Activated naive CD8-positive, alpha-beta T cell treated with anti-CD3 and anti-CD28 coated beads, Interleukin-2, amount 10 ng/mL, durations not matched to agents 7 days and 5 days (primary cell): ENCODE measurements at regions not wholly inside any gene's neighbourhood (a gene's known extent, or its start where the extent isn't known, plus 50 kb on each side); places are given as distances from the start of the nearest gene placed in this dataset.
"Not testable (repeated sequence)": the region's sequence is repeated elsewhere in the genome, so short reads cannot be mapped to it uniquely, and the experiment has no call there.

ENCODE experiments used
- ATAC-seq: fragments of 150-1000 bp; cut with Tn5 transposase; one replicate; pipeline ENCODE4 v1.10.0; 2021; ENCODE audit warnings: low read depth, moderate library complexity
- POLR2A ChIA-PET: fragments of 350-600 bp; sonication (Branson Sonifier 250); formaldehyde crosslinking; loops from one replicate; lab custom pipeline; 2021; ENCODE audit warnings: antibody characterized with exemption; lab: Charles Lee
- DNase-seq: peaks from one replicate; pipeline ENCODE4 v3.0.0; 2021
- H3K27ac Mint-ChIP-seq: one replicate; pipeline ENCODE4 v1.8.0; 2022; ENCODE audit warnings: mild to moderate bottlenecking, mixed read lengths
- H3K27me3 Mint-ChIP-seq: one replicate; pipeline ENCODE4 v1.8.0; 2022; ENCODE audit warnings: mild to moderate bottlenecking, moderate library complexity, mixed read lengths
- H3K36me3 Mint-ChIP-seq: one replicate; pipeline ENCODE4 v1.8.0; 2021; ENCODE audit warnings: mild to moderate bottlenecking, mixed read lengths
- H3K4me1 Mint-ChIP-seq: one replicate; pipeline ENCODE4 v1.8.0; 2021; ENCODE audit warnings: mixed read lengths
- H3K4me3 Mint-ChIP-seq: one replicate; pipeline ENCODE4 v1.8.0; 2022; ENCODE audit warnings: mild to moderate bottlenecking, moderate library complexity, mixed read lengths
- H3K9me3 Mint-ChIP-seq: one replicate; pipeline ENCODE4 v1.8.0; 2021; ENCODE audit warnings: mixed read lengths

- H3K27ac Mint-ChIP-seq, result no peak overlapping the region
- no peaks in the 10 kb centered on the region for H3K4me1 Mint-ChIP-seq
- H3K27me3 Mint-ChIP-seq, result peaks cover 5% of the 10 kb centered on the region
- no peak for DNase-seq
- no peaks in the 10 kb centered on the region for H3K36me3 Mint-ChIP-seq
- ATAC-seq, result no peak
- no peak overlapping the region for H3K4me3 Mint-ChIP-seq
- POLR2A ChIA-PET, result no interaction called here
- peaks cover 3% of the 10 kb centered on the region for H3K9me3 Mint-ChIP-seq
Observed at GRCh38 chr16:26688699-26689098, 378.0 kb upstream of the C16orf82 start.

GRCh38 chr16:26692658-26693057 lies 374.1 kb upstream of the C16orf82 start:
- ATAC-seq, result no peak
- Mint-ChIP-seq H3K27me3 (no peaks in the 10 kb centered on the region), H3K4me1 (no peaks in the 10 kb centered on the region), H3K36me3 (no peaks in the 10 kb centered on the region), H3K27ac (no peak overlapping the region), H3K9me3 (peaks cover 5% of the 10 kb centered on the region), H3K4me3 (no peak overlapping the region)
- DNase-seq, result no peak
- POLR2A ChIA-PET, result no interaction called here

- DNase-seq (no peak), ATAC-seq (no peak)
- Mint-ChIP-seq H3K36me3 (no peaks in the 10 kb centered on the region), H3K9me3 (peaks cover 5% of the 10 kb centered on the region), H3K27ac (no peak overlapping the region), H3K4me3 (no peak overlapping the region), H3K27me3 (no peaks in the 10 kb centered on the region), H3K4me1 (no peaks in the 10 kb centered on the region)
- POLR2A ChIA-PET, result no interaction called here
Observed at GRCh38 chr16:26697807-26698206, 368.9 kb upstream of the C16orf82 start.

- H3K36me3 Mint-ChIP-seq, result no peaks in the 10 kb centered on the region
- POLR2A ChIA-PET, result no interaction called here
- H3K9me3 Mint-ChIP-seq, result peaks cover 5% of the 10 kb centered on the region
- DNase-seq (no peak), ATAC-seq (no peak)
- H3K4me1 Mint-ChIP-seq, result no peaks in the 10 kb centered on the region
- no peak overlapping the region for H3K27ac Mint-ChIP-seq
- no peak overlapping the region for H3K4me3 Mint-ChIP-seq
- no peaks in the 10 kb centered on the region for H3K27me3 Mint-ChIP-seq
Observed at GRCh38 chr16:26700250-26700649, 366.5 kb upstream of the C16orf82 start.

GRCh38 chr16:26701243-26701886 lies 365.4 kb upstream of the C16orf82 start:
- POLR2A ChIA-PET, result no interaction called here
- Mint-ChIP-seq H3K27me3 (no peaks in the 10 kb centered on the region), H3K27ac (no peak overlapping the region), H3K36me3 (no peaks in the 10 kb centered on the region), H3K9me3 (peaks cover 5% of the 10 kb centered on the region), H3K4me3 (no peak overlapping the region), H3K4me1 (no peaks in the 10 kb centered on the region)
- DNase-seq, result no peak
- ATAC-seq, result no peak

- POLR2A ChIA-PET, result no interaction called here
- no peak for ATAC-seq
- Mint-ChIP-seq H3K4me3 (no peak overlapping the region), H3K9me3 (no peaks in the 10 kb centered on the region), H3K27me3 (no peaks in the 10 kb centered on the region), H3K4me1 (no peaks in the 10 kb centered on the region), H3K27ac (no peak overlapping the region), H3K36me3 (no peaks in the 10 kb centered on the region)
- no peak for DNase-seq
Observed at GRCh38 chr16:26705346-26705745, 361.4 kb upstream of the C16orf82 start.

GRCh38 chr16:26708428-26708827 lies 358.3 kb upstream of the C16orf82 start:
- Mint-ChIP-seq H3K9me3 (no peaks in the 10 kb centered on the region), H3K36me3 (no peaks in the 10 kb centered on the region), H3K27me3 (no peaks in the 10 kb centered on the region), H3K4me3 (no peak overlapping the region), H3K27ac (no peak overlapping the region), H3K4me1 (peaks cover 3% of the 10 kb centered on the region)
- ATAC-seq, result no peak
- POLR2A ChIA-PET, result no interaction called here
- no peak for DNase-seq

- Mint-ChIP-seq H3K4me3 (no peak overlapping the region), H3K27me3 (no peaks in the 10 kb centered on the region), H3K9me3 (no peaks in the 10 kb centered on the region), H3K36me3 (no peaks in the 10 kb centered on the region), H3K4me1 (peaks cover 3% of the 10 kb centered on the region), H3K27ac (no peak overlapping the region)
- DNase-seq (no peak), ATAC-seq (no peak)
- POLR2A ChIA-PET, result no interaction called here
Observed at GRCh38 chr16:26709175-26709574, 357.6 kb upstream of the C16orf82 start.

GRCh38 chr16:26709754-26710153 lies 357.0 kb upstream of the C16orf82 start:
- H3K36me3 Mint-ChIP-seq, result no peaks in the 10 kb centered on the region
- H3K27me3 Mint-ChIP-seq, result no peaks in the 10 kb centered on the region
- no peak for ATAC-seq
- no peak overlapping the region for H3K27ac Mint-ChIP-seq
- DNase-seq, result no peak
- peaks cover 3% of the 10 kb centered on the region for H3K4me1 Mint-ChIP-seq
- H3K4me3 Mint-ChIP-seq, result no peak overlapping the region
- POLR2A ChIA-PET, result no interaction called here
- H3K9me3 Mint-ChIP-seq, result no peaks in the 10 kb centered on the region

GRCh38 chr16:26710450-26710849 lies 356.3 kb upstream of the C16orf82 start:
- peaks cover 3% of the 10 kb centered on the region for H3K4me1 Mint-ChIP-seq
- ATAC-seq, result no peak
- POLR2A ChIA-PET, result no interaction called here

GRCh38 chr16:26712876-26713275 lies 353.9 kb upstream of the C16orf82 start:
- H3K4me1 Mint-ChIP-seq, result peaks cover 3% of the 10 kb centered on the region
- no peak for ATAC-seq
- POLR2A ChIA-PET, result no interaction called here
- H3K4me3 Mint-ChIP-seq, result no peak overlapping the region
- H3K27me3 Mint-ChIP-seq, result no peaks in the 10 kb centered on the region
- H3K27ac Mint-ChIP-seq, result no peak overlapping the region
- no peaks in the 10 kb centered on the region for H3K36me3 Mint-ChIP-seq
- H3K9me3 Mint-ChIP-seq, result no peaks in the 10 kb centered on the region
- DNase-seq, result no peak

More at GRCh38 chr16:26710450-26710849, 356.3 kb upstream of the C16orf82 start:
- no peak overlapping the region for H3K4me3 Mint-ChIP-seq
- DNase-seq, result no peak
- H3K36me3 Mint-ChIP-seq, result no peaks in the 10 kb centered on the region
- H3K9me3 Mint-ChIP-seq, result no peaks in the 10 kb centered on the region
- H3K27me3 Mint-ChIP-seq, result no peaks in the 10 kb centered on the region
- no peak overlapping the region for H3K27ac Mint-ChIP-seq

- DNase-seq (no peak), ATAC-seq (no peak)
- no peak overlapping the region for H3K27ac Mint-ChIP-seq
- H3K36me3 Mint-ChIP-seq, result no peaks in the 10 kb centered on the region
- H3K4me1 Mint-ChIP-seq, result no peaks in the 10 kb centered on the region
- peaks cover 2% of the 10 kb centered on the region for H3K27me3 Mint-ChIP-seq
- POLR2A ChIA-PET, result no interaction called here
- no peaks in the 10 kb centered on the region for H3K9me3 Mint-ChIP-seq
- no peak overlapping the region for H3K4me3 Mint-ChIP-seq
Observed at GRCh38 chr16:26715969-26716368, 350.8 kb upstream of the C16orf82 start.

- DNase-seq, result no peak
- no peak for ATAC-seq
- Mint-ChIP-seq H3K4me1 (no peaks in the 10 kb centered on the region), H3K4me3 (no peak overlapping the region), H3K27ac (no peak overlapping the region), H3K36me3 (no peaks in the 10 kb centered on the region), H3K27me3 (peaks cover 2% of the 10 kb centered on the region), H3K9me3 (no peaks in the 10 kb centered on the region)
- POLR2A ChIA-PET, result no interaction called here
Observed at GRCh38 chr16:26717826-26718225, 348.9 kb upstream of the C16orf82 start.

- H3K27me3 Mint-ChIP-seq, result peaks cover 3% of the 10 kb centered on the region
- POLR2A ChIA-PET, result no interaction called here
- no peaks in the 10 kb centered on the region for H3K36me3 Mint-ChIP-seq
- ATAC-seq, result no peak
- H3K27ac Mint-ChIP-seq, result no peak overlapping the region
- H3K4me3 Mint-ChIP-seq, result no peak overlapping the region
- DNase-seq, result no peak
- no peaks in the 10 kb centered on the region for H3K9me3 Mint-ChIP-seq
- H3K4me1 Mint-ChIP-seq, result no peaks in the 10 kb centered on the region
Observed at GRCh38 chr16:26721290-26721689, 345.4 kb upstream of the C16orf82 start.

- H3K36me3 Mint-ChIP-seq, POLR2A ChIA-PET, H3K27me3 Mint-ChIP-seq, DNase-seq, H3K27ac Mint-ChIP-seq, H3K4me3 Mint-ChIP-seq, ATAC-seq, H3K4me1 Mint-ChIP-seq, H3K9me3 Mint-ChIP-seq: not testable (repeated sequence)
Observed at GRCh38 chr16:26721957-26722356, 344.8 kb upstream of the C16orf82 start.
